NCI-H2171 treated with DMSO at 0.1 percent for 48 hours (cell line): ENCODE measurements at regions not wholly inside any gene's neighbourhood (a gene's known extent, or its start where the extent isn't known, plus 50 kb on each side); places are given as distances from the start of the nearest gene placed in this dataset.

Experiments used
- DNase-seq: peaks from one replicate; lab custom pipeline; 2025; lab: John Stamatoyannopoulos, UW

- no peak for DNase-seq
These were observed 643.8 kb downstream of the SORCS1 start for GRCh38 chr10:106520698-106521097.

GRCh38 chr10:106519376-106520030 is 645.0 kb downstream of the SORCS1 start:
- DNase-seq: no peak

- no peak for DNase-seq
These were observed 649.2 kb downstream of the SORCS1 start for GRCh38 chr10:106515206-106515790.

- no peak for DNase-seq
These were observed 651.1 kb downstream of the SORCS1 start for GRCh38 chr10:106513352-106513771.

GRCh38 chr10:106511917-106512316 is 652.6 kb downstream of the SORCS1 start:
- DNase-seq: no peak

- no peak for DNase-seq
These were observed 655.6 kb downstream of the SORCS1 start for GRCh38 chr10:106508950-106509349.

- no peak for DNase-seq
These were observed 657.8 kb downstream of the SORCS1 start for GRCh38 chr10:106506526-106507283.

- no peak for DNase-seq
These were observed 660.0 kb downstream of the SORCS1 start for GRCh38 chr10:106504536-106504935.

- DNase-seq: no peak
These were observed 661.9 kb downstream of the SORCS1 start for GRCh38 chr10:106502641-106503040.

GRCh38 chr10:106500925-106501525 is 663.5 kb downstream of the SORCS1 start:
- no peak for DNase-seq

- no peak for DNase-seq
These were observed 664.2 kb downstream of the SORCS1 start for GRCh38 chr10:106500041-106500924.

- no peak for DNase-seq
These were observed 665.1 kb downstream of the SORCS1 start for GRCh38 chr10:106499448-106499847.

GRCh38 chr10:106498675-106499074 is 665.8 kb downstream of the SORCS1 start:
- no peak for DNase-seq

GRCh38 chr10:106495931-106496330 is 668.6 kb downstream of the SORCS1 start:
- DNase-seq: no peak

- no peak for DNase-seq
These were observed 670.8 kb downstream of the SORCS1 start for GRCh38 chr10:106493751-106494150.

- DNase-seq: no peak
These were observed 671.3 kb downstream of the SORCS1 start for GRCh38 chr10:106493226-106493625.

GRCh38 chr10:106487726-106488125 is 676.8 kb downstream of the SORCS1 start:
- DNase-seq: no peak

- no peak for DNase-seq
These were observed 682.8 kb downstream of the SORCS1 start for GRCh38 chr10:106481598-106482275.

- DNase-seq: no peak
These were observed 684.9 kb downstream of the SORCS1 start for GRCh38 chr10:106479636-106480035.

GRCh38 chr10:106474876-106475275 is 689.6 kb downstream of the SORCS1 start:
- no peak for DNase-seq

- DNase-seq: no peak
These were observed 691.3 kb downstream of the SORCS1 start for GRCh38 chr10:106473129-106473685.
